Putamen (tissue), 1 donor: ENCODE measurements at regions not wholly inside any gene's neighbourhood (a gene's known extent, or its start where the extent isn't known, plus 50 kb on each side); places are given as distances from the start of the nearest gene placed in this dataset.

Source experiments
- DNase-seq: peaks from one replicate; pipeline ENCODE4 v3.0.0-alpha.2; 2016; ENCODE audit warnings: low spot score

GRCh38 chr15:62579842-62580241, 414.8 kb upstream of the C2CD4B start:
- DNase-seq = no peak

GRCh38 chr15:62582580-62582979, 417.5 kb upstream of the C2CD4B start:
- no peak for DNase-seq

GRCh38 chr15:62584301-62585235, 419.5 kb upstream of the C2CD4B start:
- DNase-seq = no peak

GRCh38 chr15:62588938-62589670, 424.0 kb upstream of the C2CD4B start:
- DNase-seq = no peak

GRCh38 chr15:62591842-62592838, 427.1 kb upstream of the C2CD4B start:
- DNase-seq = no peak

GRCh38 chr15:62592920-62593319, 427.8 kb upstream of the C2CD4B start:
- DNase-seq = no peak

- DNase-seq = no peak
Observed at GRCh38 chr15:62593681-62594399, 428.8 kb upstream of the C2CD4B start.

- DNase-seq = no peak
Observed at GRCh38 chr15:62598217-62598616, 433.1 kb upstream of the C2CD4B start.

- no peak for DNase-seq
Observed at GRCh38 chr15:62599791-62600777, 435.0 kb upstream of the C2CD4B start.

- DNase-seq = no peak
Observed at GRCh38 chr15:62601777-62602545, 436.9 kb upstream of the C2CD4B start.

GRCh38 chr15:62603742-62604141, 438.7 kb upstream of the C2CD4B start:
- DNase-seq = no peak

GRCh38 chr15:62605282-62605681, 437.3 kb upstream of the TPM1 start:
- DNase-seq = no peak

GRCh38 chr15:62606376-62607113, 436.0 kb upstream of the TPM1 start:
- DNase-seq = no peak

GRCh38 chr15:62607114-62607462, 435.5 kb upstream of the TPM1 start:
- no peak for DNase-seq

- no peak for DNase-seq
Observed at GRCh38 chr15:62607643-62608042, 434.9 kb upstream of the TPM1 start.

GRCh38 chr15:62608369-62608768, 434.2 kb upstream of the TPM1 start:
- peak; percentile 56 for DNase-seq

- DNase-seq = no peak
Observed at GRCh38 chr15:62610265-62610869, 432.2 kb upstream of the TPM1 start.

GRCh38 chr15:62611002-62611401, 431.5 kb upstream of the TPM1 start:
- DNase-seq = no peak
